SK-N-SH (cell line): ENCODE measurements at regions not wholly inside any gene's neighbourhood (a gene's known extent, or its start where the extent isn't known, plus 50 kb on each side); places are given as distances from the start of the nearest gene placed in this dataset.

Experiments used
- CTCF ChIA-PET: fragments of 300-600, 350-600 bp; formaldehyde crosslinking; extraction: SDS; loops from one replicate; lab custom pipeline; 2021; lab: Yijun Ruan, JAX
- POLR2A ChIA-PET: fragments of 350-600 bp; sonication (Branson Sonifier 250); formaldehyde crosslinking; extraction: SDS; loops from one replicate; lab custom pipeline; 2020; ENCODE audit warnings: antibody characterized with exemption, inconsistent platforms; lab: Yijun Ruan, JAX
- DNase-seq: peaks from one replicate; pipeline ENCODE4 v3.0.0; 2012
- H2AFZ ChIP-seq: fragments of 200-600 bp; sonication (generic); 2 replicates; pipeline ENCODE4 v1.8.1; 2016; ENCODE audit warnings: antibody characterized with exemption, mild to moderate bottlenecking, low read depth
- H3F3A ChIP-seq: fragments of 200-600 bp; sonication (generic); replicated peaks from 2 replicates; pipeline ENCODE3; 2016; ENCODE audit warnings: antibody characterized with exemption, mild to moderate bottlenecking; ENCODE audit not compliant: insufficient read depth
- H3K27ac ChIP-seq, 2 experiments: fragments of 200-500 bp in 1 of 2; fragments of 200-600 bp in 1 of 2; sonication (Bioruptor generic) in 1 of 2; sonication (generic), shearing (Covaris generic) in 1 of 2; 2 replicates each; pipeline versions ENCODE4 v1.5.1 to v1.6.1; 2014 to 2016; ENCODE audit warnings: low read depth in 2 of 2, inconsistent platforms in 1 of 2, low read length in 1 of 2, mild to moderate bottlenecking in 1 of 2, mixed read lengths in 1 of 2
- H3K27me3 ChIP-seq: fragments of 200-600 bp; sonication (generic), shearing (Covaris generic); 2 replicates; pipeline ENCODE4 v1.6.1; 2016; ENCODE audit warnings: mixed run types; ENCODE audit not compliant: insufficient read depth
- H3K36me3 ChIP-seq, 2 experiments: fragments of 200-500 bp in 1 of 2; fragments of 200-600 bp in 1 of 2; sonication (Bioruptor generic) in 1 of 2; sonication (generic) in 1 of 2; replicated peaks in 1 of 2; 2 replicates each; pipeline versions ENCODE3 to v1.5.1; 2014 to 2016; ENCODE audit warnings: low read length in 1 of 2, mild to moderate bottlenecking in 1 of 2; ENCODE audit not compliant: insufficient read depth in 2 of 2, control insufficient read depth in 1 of 2
- H3K4me1 ChIP-seq, 2 experiments: fragments of 200-500 bp in 1 of 2; fragments of 200-600 bp in 1 of 2; sonication (Bioruptor generic) in 1 of 2; sonication (generic), shearing (Covaris generic) in 1 of 2; 2 replicates each; pipeline versions ENCODE4 v1.5.1 to v1.6.1; 2014 to 2016; ENCODE audit warnings: low read depth in 1 of 2, low read length in 1 of 2, mixed run types in 1 of 2; ENCODE audit not compliant: insufficient read depth in 2 of 2, control insufficient read depth in 1 of 2
- H3K4me2 ChIP-seq: fragments of 200-600 bp; sonication (generic), shearing (Covaris generic); 2 replicates; pipeline ENCODE4 v1.6.1; 2017; ENCODE audit warnings: mixed run types
- H3K4me3 ChIP-seq, 2 experiments: fragments of 200-500 bp in 1 of 2; fragments of 200-600 bp in 1 of 2; sonication (Bioruptor generic) in 1 of 2; sonication (generic), shearing (Covaris generic) in 1 of 2; 2 replicates each; pipeline versions ENCODE4 v1.5.1 to v1.8.1; 2014 to 2016; ENCODE audit warnings: low read depth in 2 of 2, inconsistent platforms in 1 of 2, low read length in 1 of 2, mild to moderate bottlenecking in 1 of 2, mixed read lengths in 1 of 2, moderate library complexity in 1 of 2
- H3K79me2 ChIP-seq: fragments of 200-600 bp; sonication (generic); 2 replicates; pipeline ENCODE4 v1.8.1; 2017; ENCODE audit warnings: mild to moderate bottlenecking; ENCODE audit not compliant: insufficient read depth
- H3K9ac ChIP-seq: fragments of 200-600 bp; sonication (generic); 2 replicates; pipeline ENCODE4 v1.6.1; 2017; ENCODE audit warnings: mixed run types
- H3K9me2 ChIP-seq: fragments of 200-600 bp; sonication (generic); 2 replicates; pipeline ENCODE4 v1.6.1; 2017; ENCODE audit warnings: mixed run types
- H3K9me3 ChIP-seq: fragments of 200-600 bp; sonication (generic); 2 replicates; pipeline ENCODE4 v1.6.1; 2017; ENCODE audit warnings: mixed run types, mild to moderate bottlenecking, moderate library complexity
- H4K20me1 ChIP-seq: fragments of 200-600 bp; sonication (generic); 2 replicates; pipeline ENCODE4 v1.6.1; 2017; ENCODE audit warnings: mild to moderate bottlenecking, mixed run types; ENCODE audit not compliant: insufficient read depth
- CHD2 ChIP-seq: fragments of 150-350 bp; IDR thresholded peaks from 2 replicates; pipeline ENCODE4 v1.6.1; 2018; ENCODE audit warnings: low read length; ENCODE audit not compliant: partially characterized antibody
- EP300 ChIP-seq, 2 experiments: IDR thresholded peaks; 2 replicates each; pipeline versions ENCODE4 v1.4.0 to v1.6.1; 2012; ENCODE audit warnings: borderline replicate concordance in 1 of 2, low read depth in 1 of 2, low read length in 1 of 2
- EZH2phosphoT487 ChIP-seq: fragments of 200-600 bp; sonication (generic); IDR thresholded peaks from 2 replicates; pipeline ENCODE4 v1.6.1; 2017; ENCODE audit warnings: low read depth, mixed run types, mild to moderate bottlenecking, antibody characterized with exemption, moderate library complexity, borderline replicate concordance
- GATA2 ChIP-seq: sonication (generic); formaldehyde crosslinking; IDR thresholded peaks from 2 replicates; pipeline ENCODE4 v1.5.0; 2020; ENCODE audit warnings: mild to moderate bottlenecking, missing genetic modification reagents
- JUND ChIP-seq: IDR thresholded peaks from 2 replicates; pipeline ENCODE4 v1.4.0; 2012
- MEF2A ChIP-seq: IDR thresholded peaks from 2 replicates; pipeline ENCODE4 v1.4.0; 2012; ENCODE audit warnings: low read depth, borderline replicate concordance
- MXI1 ChIP-seq: IDR thresholded peaks from 2 replicates; pipeline ENCODE4 v1.6.1; 2012; ENCODE audit warnings: mild to moderate bottlenecking, low read depth, low read length, improper control_type of control experiment
- NFIC ChIP-seq: IDR thresholded peaks from 2 replicates; pipeline ENCODE4 v1.4.0; 2012; ENCODE audit warnings: borderline replicate concordance
- NRF1 ChIP-seq: IDR thresholded peaks from 2 replicates; pipeline ENCODE4 v1.6.1; 2012; ENCODE audit warnings: low read depth, mild to moderate bottlenecking, low read length
- PBX3 ChIP-seq: IDR thresholded peaks from 2 replicates; pipeline ENCODE4; 2012
- POLR2AphosphoS5 ChIP-seq: IDR thresholded peaks from 2 replicates; pipeline ENCODE4 v1.6.1; 2012; ENCODE audit warnings: low read depth, low read length
- RCOR1 ChIP-seq: fragments of 150-350 bp; IDR thresholded peaks from 2 replicates; pipeline ENCODE4 v1.6.1; 2017; ENCODE audit warnings: antibody characterized with exemption, low read length
- RXRA ChIP-seq: IDR thresholded peaks from 2 replicates; pipeline ENCODE4 v1.4.0; 2012; ENCODE audit warnings: low read depth, mild to moderate bottlenecking, borderline replicate concordance
- SIN3A ChIP-seq: IDR thresholded peaks from 2 replicates; pipeline ENCODE4 v1.6.1; 2012; ENCODE audit warnings: low read depth, mild to moderate bottlenecking, low read length, moderate library complexity, borderline replicate concordance
- SMC3 ChIP-seq: IDR thresholded peaks from 2 replicates; pipeline ENCODE4 v1.6.1; 2012; ENCODE audit warnings: low read depth, low read length, improper control_type of control experiment
- TEAD4 ChIP-seq: IDR thresholded peaks from 2 replicates; pipeline ENCODE4 v1.4.0; 2012; ENCODE audit warnings: mild to moderate bottlenecking, borderline replicate concordance; ENCODE audit not compliant: insufficient read depth
- USF1 ChIP-seq: IDR thresholded peaks from 2 replicates; pipeline ENCODE4 v1.4.0; 2012; ENCODE audit warnings: low read depth, borderline replicate concordance
- USF2 ChIP-seq: fragments of 150-350 bp; IDR thresholded peaks from 2 replicates; pipeline ENCODE4 v1.6.1; 2017; ENCODE audit warnings: antibody characterized with exemption, low read length, low read depth, borderline replicate concordance
- ZBTB33 ChIP-seq: IDR thresholded peaks from 2 replicates; pipeline ENCODE4 v1.4.0; 2012; ENCODE audit warnings: low read depth, borderline replicate concordance
- WGBS: methylation state at CpG from one replicate; pipeline ENCODE4 v1.1.6; 2017; ENCODE audit warnings: low lambda C conversion rate; 5-methylcytosine and 5-hydroxymethylcytosine counted together
- TF ChIP-seq, protein P1 (sequence below): fragments of 150-350 bp; IDR thresholded peaks from 2 replicates; pipeline ENCODE4 v1.6.1; 2016; ENCODE audit warnings: mild to moderate bottlenecking, low read depth, low read length

DNA sequence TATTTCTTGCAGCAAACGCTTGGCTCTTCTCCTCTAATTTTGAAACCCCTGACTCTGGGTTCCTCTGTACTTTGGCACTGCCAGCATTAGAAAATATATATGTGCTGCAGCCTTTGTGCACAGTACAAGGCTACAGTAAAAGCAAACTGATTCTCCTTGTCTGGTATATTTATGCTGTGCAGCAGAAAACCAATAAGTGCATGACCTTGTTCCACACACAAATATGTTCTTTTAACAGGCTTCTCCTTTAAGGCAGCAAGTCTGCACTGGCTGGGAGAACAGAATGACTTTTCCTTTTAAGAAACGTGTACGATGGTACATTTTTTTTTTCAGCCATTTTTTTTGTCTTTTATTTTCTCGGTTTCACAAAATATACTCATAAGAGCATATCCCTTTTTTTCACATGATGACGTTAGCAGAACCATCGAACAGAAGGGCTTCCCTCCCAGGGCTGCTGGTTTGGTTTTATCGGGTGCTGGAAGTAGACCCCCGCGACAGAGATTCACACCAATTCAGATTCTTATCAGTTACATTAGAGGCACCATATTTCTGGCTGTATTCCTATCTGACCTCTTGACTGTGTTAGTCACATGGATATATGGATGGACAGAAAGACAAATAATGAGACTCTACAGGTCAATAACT lies 129.9 kb upstream of the ARID1B start:
- Histone ChIP-seq H3K36me3 (no peaks in the 10 kb centered on the region), H3F3A (no peaks in the 10 kb centered on the region), H3K79me2 (no peaks in the 10 kb centered on the region), H3K27ac (no peak overlapping the region), H3K4me2 (no peak overlapping the region), H2AFZ (no peak overlapping the region), H3K9me2 (no peaks in the 10 kb centered on the region), H3K9ac (no peak overlapping the region), H4K20me1 (no peaks in the 10 kb centered on the region), H3K4me1 (peaks cover 0 to 7% of the 10 kb centered on the region in 2 experiments; a peak in 1 of 4 replicates), H3K9me3 (no peaks in the 10 kb centered on the region), H3K4me3 (no peak overlapping the region), H3K27me3 (no peaks in the 10 kb centered on the region)
- POLR2A ChIA-PET: no interaction called here
- CTCF ChIA-PET: interaction anchor here (0.7 kb wide), 1 partner anchor 159 kb away, joined by 3 read pairs; no protein-coding TSS in a partner anchor
- peak; percentile 44 for DNase-seq
- 0 out of 2 replicates have a peak, but pooled peaks have one; percentile 19 for TF ChIP-seq RCOR1
- peak; percentile 64; the same call in 1 of the 2 replicates for TF ChIP-seq GATA2 (CRISPR knock-in tag)
- no peak for TF ChIP-seq JUND
- 22% methylated on average over 9 of the region's 9 CpGs for WGBS

- no peak overlapping the region for H3K4me3 ChIP-seq
- no peaks in the 10 kb centered on the region for H3K79me2 ChIP-seq
- 88% methylated on average over 5 of the region's 6 CpGs for WGBS
- H3K27ac ChIP-seq: no peak overlapping the region
- POLR2A ChIA-PET: no interaction called here
- no peaks in the 10 kb centered on the region for H3K9me2 ChIP-seq
- H4K20me1 ChIP-seq: no peaks in the 10 kb centered on the region
- no peak overlapping the region for H2AFZ ChIP-seq
- no peaks in the 10 kb centered on the region for H3K9me3 ChIP-seq
- H3K9ac ChIP-seq: no peak overlapping the region
- no peaks in the 10 kb centered on the region for H3K36me3 ChIP-seq
- CTCF ChIA-PET: no interaction called here
- H3F3A ChIP-seq: no peaks in the 10 kb centered on the region
- TF ChIP-seq CHD2: no peak
- TF ChIP-seq USF1: no peak
- TF ChIP-seq EZH2phosphoT487: no peak
- TF ChIP-seq USF2: no peak
- no peak for TF ChIP-seq POLR2AphosphoS5
- no peak for TF ChIP-seq PBX3
- TF ChIP-seq TEAD4: no peak
- TF ChIP-seq ZBTB33: no peak
- TF ChIP-seq GATA2 (CRISPR knock-in tag): no peak
- TF ChIP-seq, protein P1, sequence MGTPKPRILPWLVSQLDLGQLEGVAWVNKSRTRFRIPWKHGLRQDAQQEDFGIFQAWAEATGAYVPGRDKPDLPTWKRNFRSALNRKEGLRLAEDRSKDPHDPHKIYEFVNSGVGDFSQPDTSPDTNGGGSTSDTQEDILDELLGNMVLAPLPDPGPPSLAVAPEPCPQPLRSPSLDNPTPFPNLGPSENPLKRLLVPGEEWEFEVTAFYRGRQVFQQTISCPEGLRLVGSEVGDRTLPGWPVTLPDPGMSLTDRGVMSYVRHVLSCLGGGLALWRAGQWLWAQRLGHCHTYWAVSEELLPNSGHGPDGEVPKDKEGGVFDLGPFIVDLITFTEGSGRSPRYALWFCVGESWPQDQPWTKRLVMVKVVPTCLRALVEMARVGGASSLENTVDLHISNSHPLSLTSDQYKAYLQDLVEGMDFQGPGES: no peak
- no peak for TF ChIP-seq SMC3
- TF ChIP-seq NFIC: no peak
- TF ChIP-seq EP300 (IDR thresholded peaks at IDR 0.05; ENCODE audit: borderline replicate concordance in 1 of 2, low read depth in 1 of 2, low read length in 1 of 2): no peak
- TF ChIP-seq NRF1: no peak
- no peak for TF ChIP-seq SIN3A
- TF ChIP-seq RXRA: no peak
- no peak for TF ChIP-seq MEF2A
- TF ChIP-seq MXI1: no peak
- no peak for DNase-seq
- H3K4me1 ChIP-seq: peaks cover 0 to 7% of the 10 kb centered on the region in 2 experiments; a peak in 1 of 4 replicates
- H3K27me3 ChIP-seq: no peaks in the 10 kb centered on the region
- H3K4me2 ChIP-seq: no peak overlapping the region
These were observed 130.7 kb upstream of the ARID1B start for GRCh38 chr6:156646496-156646895.
